ENCODE measurements at regions not wholly inside any gene's neighbourhood (a gene's known extent, or its start where the extent isn't known, plus 50 kb on each side); places are given as distances from the start of the nearest gene placed in this dataset.

GRCh38 chr2:189265696-189266320 lies 86.2 kb upstream of the COL5A2 start:
- 94 to 98% (median 96%) methylated on average over 3 of the region's 3 CpGs for WGBS, 3 donors
- intact Hi-C loops (cut with DNase I), result no loop called here
- DNase-seq (no peak), ATAC-seq (no peak)
- Histone ChIP-seq H3K9me3 (peaks cover 3% of the 10 kb centered on the region), H3K27me3 (ENCODE audit: insufficient read depth in 3 of 3, low read length in 2 of 3) (no peaks in the 10 kb centered on the region), H3K4me1 (no peaks in the 10 kb centered on the region), H3K4me3 (no peak overlapping the region), H3K36me3 (ENCODE audit: insufficient read depth in 1 of 2, low read depth in 1 of 2) (no peaks in the 10 kb centered on the region), H3K27ac (no peak overlapping the region)
- TF ChIP-seq CTCF (IDR thresholded peaks at IDR 0.05), result no peak

DNA sequence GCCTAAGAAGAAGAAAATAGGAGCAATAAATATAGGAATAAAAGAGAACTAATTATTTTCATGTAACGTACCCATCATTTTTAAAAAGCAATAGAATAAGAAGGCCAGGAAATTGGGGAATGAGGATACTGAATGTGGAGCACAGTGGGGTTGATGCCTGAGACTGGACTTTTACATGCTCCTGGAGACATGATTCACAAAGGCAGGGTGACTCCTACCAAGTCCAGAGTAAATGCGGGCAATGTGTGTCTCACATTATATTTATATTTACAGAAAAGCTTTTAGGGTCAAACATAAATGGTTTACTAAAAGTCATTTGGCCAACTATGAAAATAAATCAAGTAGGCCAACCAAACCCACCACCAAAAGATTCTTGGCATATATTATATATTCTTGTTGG lies 87.9 kb upstream of the COL5A2 start:
- Histone ChIP-seq H3K27ac (no peak overlapping the region), H3K27me3 (ENCODE audit: insufficient read depth in 3 of 3, low read length in 2 of 3) (no peaks in the 10 kb centered on the region), H3K4me3 (no peak overlapping the region), H3K4me1 (no peaks in the 10 kb centered on the region), H3K9me3 (peaks cover 6% of the 10 kb centered on the region), H3K36me3 (ENCODE audit: insufficient read depth in 1 of 2, low read depth in 1 of 2) (no peaks in the 10 kb centered on the region)
- WGBS, 3 donors, result 48 to 51% (median 49%) methylated on average over 2 of the region's 2 CpGs
- intact Hi-C loops (cut with DNase I), result no loop called here
- DNase-seq (no peak), ATAC-seq (no peak)
- TF ChIP-seq CTCF (IDR thresholded peaks at IDR 0.05), result no peak

DNA sequence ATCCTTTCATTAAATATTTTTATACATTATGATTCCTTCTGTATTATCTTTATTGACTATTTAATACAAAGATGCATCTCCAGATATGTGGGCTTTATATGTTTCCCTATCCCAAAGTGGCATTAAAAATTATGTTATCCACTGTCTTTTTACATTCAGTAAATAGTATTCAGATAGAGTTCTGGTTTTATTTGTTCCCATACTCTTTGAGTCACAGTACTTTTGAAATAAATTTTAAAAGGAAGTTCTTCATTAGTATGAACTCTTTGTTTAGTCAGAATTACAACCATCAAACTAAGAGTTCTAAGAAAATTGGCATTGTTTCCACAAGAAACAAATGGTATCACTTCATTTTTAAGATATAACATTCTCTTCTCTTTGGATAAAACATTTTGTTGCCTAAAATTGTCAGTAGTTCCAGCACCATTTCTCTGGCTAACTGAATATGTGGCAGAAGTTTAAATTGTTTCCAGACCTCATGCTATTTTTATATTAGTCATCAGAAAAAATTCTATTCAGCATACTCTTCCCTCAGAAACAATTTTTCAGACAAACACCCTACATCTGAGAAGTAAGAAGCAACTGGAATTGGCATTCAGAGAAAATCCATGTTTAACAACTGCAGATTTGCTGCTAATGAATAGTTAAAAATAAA lies 88.5 kb upstream of the COL5A2 start:
- no peaks in the 10 kb centered on the region for H3K27me3 ChIP-seq (ENCODE audit: insufficient read depth in 3 of 3, low read length in 2 of 3)
- H3K4me1 ChIP-seq, result no peaks in the 10 kb centered on the region
- TF ChIP-seq CTCF (IDR thresholded peaks at IDR 0.05), result no peak
- no peaks in the 10 kb centered on the region for H3K36me3 ChIP-seq (ENCODE audit: insufficient read depth in 1 of 2, low read depth in 1 of 2)
- no peak overlapping the region for H3K4me3 ChIP-seq
- peaks cover 6% of the 10 kb centered on the region for H3K9me3 ChIP-seq
- intact Hi-C loops (cut with DNase I), result no loop called here
- DNase-seq (no peak), ATAC-seq (no peak)
- H3K27ac ChIP-seq, result no peak overlapping the region

GRCh38 chr2:189268763-189269162 lies 89.2 kb upstream of the COL5A2 start:
- no peaks in the 10 kb centered on the region for H3K27me3 ChIP-seq (ENCODE audit: insufficient read depth in 3 of 3, low read length in 2 of 3)
- DNase-seq (no peak), ATAC-seq (no peak)
- intact Hi-C loops (cut with DNase I), result no loop called here
- no peak overlapping the region for H3K4me3 ChIP-seq
- no peak for TF ChIP-seq CTCF (IDR thresholded peaks at IDR 0.05)
- 83 to 92% (median 88%) methylated on average over 2 of the region's 2 CpGs for WGBS, 3 donors
- H3K27ac ChIP-seq, result no peak overlapping the region
- peaks cover 6% of the 10 kb centered on the region for H3K9me3 ChIP-seq
- no peaks in the 10 kb centered on the region for H3K4me1 ChIP-seq
- H3K36me3 ChIP-seq (ENCODE audit: insufficient read depth in 1 of 2, low read depth in 1 of 2), result no peaks in the 10 kb centered on the region

DNA sequence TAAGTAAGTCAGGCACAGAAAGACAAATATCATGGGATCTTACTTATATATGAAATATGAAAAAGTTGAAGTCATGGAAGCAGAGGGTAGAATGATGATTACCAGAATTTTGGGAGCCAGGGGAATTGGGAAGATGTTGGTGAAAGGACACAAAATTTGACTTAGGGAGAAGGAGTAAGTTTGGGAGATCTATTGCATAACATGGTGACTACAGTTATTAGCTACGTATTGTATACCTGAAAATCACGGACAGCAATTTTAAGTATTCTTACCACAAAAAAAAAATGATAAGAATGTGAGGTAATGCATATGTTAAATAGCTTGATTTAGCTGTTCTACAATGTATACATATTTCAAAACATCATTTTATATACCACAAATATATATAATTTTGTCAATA lies 94.2 kb upstream of the COL5A2 start:
- Histone ChIP-seq H3K9me3 (peaks cover 3% of the 10 kb centered on the region), H3K27ac (no peak overlapping the region), H3K36me3 (ENCODE audit: insufficient read depth in 1 of 2, low read depth in 1 of 2) (no peaks in the 10 kb centered on the region), H3K27me3 (ENCODE audit: insufficient read depth in 3 of 3, low read length in 2 of 3) (no peaks in the 10 kb centered on the region), H3K4me1 (no peaks in the 10 kb centered on the region), H3K4me3 (no peak overlapping the region)
- WGBS, 3 donors, result 42 to 65% (median 46%) methylated on average over 2 of the region's 2 CpGs
- intact Hi-C loops (cut with DNase I), result no loop called here
- TF ChIP-seq CTCF (IDR thresholded peaks at IDR 0.05), result no peak
- ATAC-seq, result no peak
- no peak for DNase-seq
